Mesenchymal stem cell (in vitro differentiated cells and primary cell): ENCODE measurements at regions not wholly inside any gene's neighbourhood (a gene's known extent, or its start where the extent isn't known, plus 50 kb on each side); places are given as distances from the start of the nearest gene placed in this dataset.

Experiments
- DNase-seq: peaks from one replicate; pipeline ENCODE4 v3.0.0-alpha.2; 2013
- H2AFZ ChIP-seq: one replicate; pipeline ENCODE4 v1.6.1; 2013; ENCODE audit warnings: low read depth, mild to moderate bottlenecking, control low read depth, inconsistent platforms, low read length, moderate library complexity
- H2AK5ac ChIP-seq: 2 replicates; pipeline ENCODE4 v1.6.1; 2013; ENCODE audit warnings: low read length, moderate library complexity, mild to moderate bottlenecking, inconsistent platforms; ENCODE audit not compliant: severe bottlenecking
- H2BK120ac ChIP-seq: one replicate; pipeline ENCODE4 v1.6.1; 2013; ENCODE audit warnings: low read depth, mild to moderate bottlenecking, inconsistent platforms, low read length, moderate library complexity
- H2BK12ac ChIP-seq, 2 experiments: one replicate each; pipeline ENCODE4 v1.6.1; 2013; ENCODE audit warnings: inconsistent platforms in 2 of 2, low read length in 2 of 2, mild to moderate bottlenecking in 2 of 2, moderate library complexity in 2 of 2, control low read depth in 1 of 2
- H2BK15ac ChIP-seq: one replicate; pipeline ENCODE4 v1.6.1; 2013; ENCODE audit warnings: mild to moderate bottlenecking, low read depth, inconsistent platforms; ENCODE audit not compliant: poor library complexity, severe bottlenecking
- H2BK5ac ChIP-seq: 2 replicates; pipeline ENCODE4 v1.6.1; 2013; ENCODE audit warnings: low read depth, mild to moderate bottlenecking, low read length, control low read depth, inconsistent platforms; ENCODE audit not compliant: poor library complexity, severe bottlenecking
- H3K14ac ChIP-seq, 2 experiments: one replicate each; pipeline ENCODE4 v1.6.1; 2013; ENCODE audit warnings: inconsistent platforms in 2 of 2, low read length in 2 of 2, control low read depth in 1 of 2, mild to moderate bottlenecking in 1 of 2, moderate library complexity in 1 of 2
- H3K18ac ChIP-seq, 2 experiments: one replicate each; pipeline ENCODE4 v1.6.1; 2013; ENCODE audit warnings: inconsistent platforms in 2 of 2, low read length in 2 of 2, control low read depth in 1 of 2, low read depth in 1 of 2, mild to moderate bottlenecking in 1 of 2
- H3K23ac ChIP-seq, 2 experiments: one replicate each; pipeline ENCODE4 v1.6.1; 2013; ENCODE audit warnings: inconsistent platforms in 2 of 2, low read length in 2 of 2, mild to moderate bottlenecking in 2 of 2, moderate library complexity in 2 of 2, control low read depth in 1 of 2
- H3K27ac ChIP-seq: 2 replicates; pipeline ENCODE4 v1.5.1; 2013; ENCODE audit warnings: mild to moderate bottlenecking, moderate library complexity, low read length, control low read depth, inconsistent platforms; ENCODE audit not compliant: poor library complexity, severe bottlenecking
- H3K27me3 ChIP-seq, 2 experiments: 2 replicates each; pipeline versions ENCODE4 v1.6.1 to v1.7.0; 2013; ENCODE audit warnings: low read length in 2 of 2, mild to moderate bottlenecking in 2 of 2, moderate library complexity in 2 of 2, control low read depth in 1 of 2, inconsistent platforms in 1 of 2; ENCODE audit not compliant: control insufficient read depth in 1 of 2, insufficient read depth in 1 of 2
- H3K36me3 ChIP-seq, 2 experiments: 2 replicates each; pipeline versions ENCODE4 v1.6.1 to v1.7.0; 2013; ENCODE audit warnings: low read length in 2 of 2, control low read depth in 1 of 2, inconsistent platforms in 1 of 2, low read depth in 1 of 2, mild to moderate bottlenecking in 1 of 2; ENCODE audit not compliant: insufficient read depth in 2 of 2, control insufficient read depth in 1 of 2
- H3K4ac ChIP-seq, 2 experiments: one replicate each; pipeline ENCODE4 v1.6.1; 2013; ENCODE audit warnings: inconsistent platforms in 2 of 2, low read length in 2 of 2, mild to moderate bottlenecking in 2 of 2, moderate library complexity in 2 of 2, control low read depth in 1 of 2, low read depth in 1 of 2
- H3K4me1 ChIP-seq: 2 replicates; pipeline ENCODE4 v1.6.1; 2013; ENCODE audit warnings: low read depth, low read length, control low read depth; ENCODE audit not compliant: control insufficient read depth, insufficient read depth
- H3K4me2 ChIP-seq: 2 replicates; pipeline ENCODE4 v1.6.1; 2013; ENCODE audit warnings: low read length, mild to moderate bottlenecking, inconsistent platforms; ENCODE audit not compliant: poor library complexity, severe bottlenecking
- H3K4me3 ChIP-seq, 2 experiments: 2 replicates each; pipeline versions ENCODE4 v1.5.1 to v1.7.0; 2013; ENCODE audit warnings: low read length in 2 of 2, mild to moderate bottlenecking in 2 of 2, control low read depth in 1 of 2, low read depth in 1 of 2; ENCODE audit not compliant: insufficient read depth in 1 of 2
- H3K79me1 ChIP-seq: replicated peaks from 2 replicates; pipeline ENCODE4 v1.6.1; 2013; ENCODE audit warnings: mild to moderate bottlenecking, control low read depth, low read length, inconsistent platforms; ENCODE audit not compliant: poor library complexity, severe bottlenecking
- H3K9ac ChIP-seq: 2 replicates; pipeline ENCODE4 v1.7.0; 2013; ENCODE audit warnings: mild to moderate bottlenecking, low read length, moderate library complexity
- H3K9me3 ChIP-seq: 2 replicates; pipeline ENCODE4 v1.7.0; 2013; ENCODE audit warnings: mild to moderate bottlenecking, low read length; ENCODE audit not compliant: control insufficient read depth
- H4K8ac ChIP-seq: one replicate; pipeline ENCODE4 v1.6.1; 2013; ENCODE audit warnings: inconsistent platforms, mild to moderate bottlenecking, low read length, moderate library complexity
- H4K91ac ChIP-seq: one replicate; pipeline ENCODE4 v1.6.1; 2013; ENCODE audit warnings: mild to moderate bottlenecking, low read length, inconsistent platforms
- WGBS: methylation state at CpG from one replicate; pipeline ENCODE4 v1.1.7; 2013; ENCODE audit warnings: mixed read lengths; 5-methylcytosine and 5-hydroxymethylcytosine counted together

DNA sequence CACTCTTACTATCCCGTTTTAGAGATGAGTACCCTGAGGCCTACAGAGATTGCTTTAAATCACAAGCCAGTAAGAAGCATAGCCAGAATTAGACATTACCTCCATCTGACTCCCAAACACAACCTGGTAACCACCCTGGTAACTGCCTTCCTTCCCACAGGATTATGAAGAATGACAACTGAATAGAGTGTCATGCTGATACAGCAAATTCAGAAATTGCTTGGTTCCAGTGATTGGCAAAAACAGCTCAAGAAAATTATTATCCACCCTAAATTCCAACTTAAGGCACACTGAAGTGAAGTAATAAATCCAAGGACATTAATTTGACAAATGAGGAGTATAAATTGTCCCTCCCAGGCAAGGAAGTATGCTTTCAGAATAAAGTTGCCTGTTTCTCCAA, 195.8 kb upstream of the RBMS1 start:
- no peaks in the 10 kb centered on the region for H3K4me1 ChIP-seq
- no peak overlapping the region for H3K4ac ChIP-seq
- H3K4me2 ChIP-seq = no peak overlapping the region
- no peak overlapping the region for H3K27ac ChIP-seq
- whole genome bisulfite sequencing = 82% methylated on average over 1 of the region's 1 CpG
- H3K4me3 ChIP-seq = no peak overlapping the region
- no peak overlapping the region for H4K91ac ChIP-seq
- no peaks in the 10 kb centered on the region for H3K27me3 ChIP-seq
- no peak overlapping the region for H3K23ac ChIP-seq
- no peaks in the 10 kb centered on the region for H3K36me3 ChIP-seq
- no peak overlapping the region for H2BK5ac ChIP-seq
- no peak overlapping the region for H2BK15ac ChIP-seq
- DNase-seq = no peak
- H3K9ac ChIP-seq = no peak overlapping the region
- no peak overlapping the region for H2BK12ac ChIP-seq
- no peaks in the 10 kb centered on the region for H3K79me1 ChIP-seq
- no peak overlapping the region for H4K8ac ChIP-seq
- no peak overlapping the region for H2BK120ac ChIP-seq
- H3K14ac ChIP-seq = no peak overlapping the region
- H3K9me3 ChIP-seq = no peaks in the 10 kb centered on the region
- no peak overlapping the region for H2AFZ ChIP-seq
- no peak overlapping the region for H2AK5ac ChIP-seq
- no peak overlapping the region for H3K18ac ChIP-seq

DNA sequence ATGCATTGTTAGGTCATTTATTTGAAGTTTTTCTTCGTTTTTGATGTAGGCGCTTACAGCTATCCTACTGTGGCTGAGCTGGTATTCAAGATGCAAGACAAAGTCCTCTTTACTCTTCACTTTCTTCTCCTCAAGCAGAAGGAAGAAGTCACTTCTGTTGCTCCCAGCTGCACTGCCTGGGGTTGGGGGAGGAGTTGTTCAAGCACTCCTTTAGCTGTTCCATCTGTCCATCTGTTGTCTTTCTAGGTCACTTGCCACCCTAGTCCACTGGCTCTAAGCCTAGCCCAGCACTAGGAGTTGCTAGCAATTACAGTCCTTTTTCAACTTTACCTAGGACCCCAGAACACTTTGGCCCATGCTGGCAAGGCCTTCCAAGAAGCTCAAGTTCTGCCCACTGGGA, 200.6 kb upstream of the RBMS1 start:
- Histone ChIP-seq H3K9ac (no peak overlapping the region), H3K14ac (peak overlapping the region in 1 of 2 experiments; percentile 4), H3K4me1 (peaks cover 2% of the 10 kb centered on the region), H3K27ac (no peak overlapping the region), H2AK5ac (no peak overlapping the region), H4K91ac (no peak overlapping the region), H2BK12ac (peak overlapping the region in 1 of 2 experiments; percentile 83), H2BK120ac (no peak overlapping the region), H3K4me2 (no peak overlapping the region), H3K9me3 (no peaks in the 10 kb centered on the region), H3K4me3 (no peak overlapping the region), H3K36me3 (no peaks in the 10 kb centered on the region), H4K8ac (no peak overlapping the region), H2BK5ac (no peak overlapping the region), H2AFZ (no peak overlapping the region), H3K4ac (no peak overlapping the region), H3K79me1 (no peaks in the 10 kb centered on the region), H3K23ac (no peak overlapping the region), H3K18ac (no peak overlapping the region), H3K27me3 (no peaks in the 10 kb centered on the region), H2BK15ac (no peak overlapping the region)
- WGBS = no CpG with 5 or more reads among the region's 2 CpGs
- no peak for DNase-seq

DNA sequence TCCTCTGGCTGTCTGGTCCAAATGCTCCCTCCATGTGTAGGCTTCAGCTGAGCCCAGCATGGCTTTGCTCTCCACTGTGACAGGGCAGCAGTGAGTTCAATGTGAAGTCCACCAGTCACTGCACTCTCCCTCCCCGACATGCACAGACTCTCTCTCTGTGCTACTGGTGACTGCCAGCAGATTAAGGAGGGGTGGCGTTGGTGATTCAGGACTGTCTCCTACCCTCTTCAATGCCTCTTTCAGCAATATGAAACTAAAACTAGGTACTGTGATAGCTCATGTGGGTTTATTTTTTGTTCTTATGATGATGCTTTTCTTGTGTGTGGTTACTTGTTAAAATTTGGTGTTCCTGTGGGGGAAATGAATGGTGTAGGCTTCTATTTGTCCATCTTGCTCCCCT, 201.0 kb upstream of the RBMS1 start:
- Histone ChIP-seq H3K27ac (no peak overlapping the region), H2AK5ac (no peak overlapping the region), H2BK5ac (no peak overlapping the region), H2BK15ac (no peak overlapping the region), H3K36me3 (no peaks in the 10 kb centered on the region), H2AFZ (no peak overlapping the region), H3K9ac (no peak overlapping the region), H3K14ac (no peak overlapping the region), H3K4me2 (no peak overlapping the region), H2BK120ac (no peak overlapping the region), H3K4me1 (peaks cover 2% of the 10 kb centered on the region), H3K23ac (no peak overlapping the region), H2BK12ac (peak overlapping the region in 1 of 2 experiments; percentile 83), H3K4me3 (no peak overlapping the region), H3K79me1 (no peaks in the 10 kb centered on the region), H3K4ac (no peak overlapping the region), H3K27me3 (no peaks in the 10 kb centered on the region), H4K8ac (no peak overlapping the region), H3K18ac (no peak overlapping the region), H3K9me3 (no peaks in the 10 kb centered on the region), H4K91ac (no peak overlapping the region)
- no peak for DNase-seq
- WGBS = 100% methylated on average over 1 of the region's 2 CpGs

DNA sequence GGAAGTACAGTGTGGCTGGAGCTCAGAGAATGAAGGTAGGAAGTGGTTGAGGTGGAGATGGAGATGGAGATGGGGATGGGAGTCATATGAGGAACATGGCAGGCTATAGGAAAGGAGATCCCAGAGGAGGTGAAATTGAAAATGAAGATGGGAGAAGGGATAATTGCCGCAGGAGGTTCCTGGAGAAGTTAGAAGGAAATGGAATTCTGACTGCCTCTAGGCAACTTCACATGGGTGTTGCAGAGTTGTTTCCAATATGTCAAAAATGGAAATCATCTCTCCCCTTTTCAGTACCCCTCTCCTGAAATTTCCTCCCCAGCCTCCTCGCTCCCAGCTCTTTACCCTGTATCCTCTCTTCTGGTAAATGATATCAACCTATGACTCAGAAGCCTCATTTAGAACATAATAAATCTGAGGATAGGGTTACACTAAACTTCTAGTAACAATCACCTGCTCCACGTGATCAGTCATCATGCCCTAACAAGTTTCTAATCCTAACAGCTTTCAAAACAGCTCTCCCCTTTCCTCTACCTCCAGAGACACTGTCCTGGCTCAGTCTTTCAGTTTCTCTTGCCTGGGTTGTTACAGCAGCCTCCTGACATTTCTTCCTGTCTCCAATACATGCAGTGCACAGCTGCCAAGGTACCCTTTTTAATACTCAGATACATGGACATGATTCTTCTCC, 201.9 kb upstream of the RBMS1 start:
- no peaks in the 10 kb centered on the region for H3K27me3 ChIP-seq
- H4K8ac ChIP-seq = no peak overlapping the region
- H2AFZ ChIP-seq = no peak overlapping the region
- no peak overlapping the region for H3K27ac ChIP-seq
- no peak overlapping the region for H2AK5ac ChIP-seq
- H3K14ac ChIP-seq = no peak overlapping the region
- H3K23ac ChIP-seq = no peak overlapping the region
- H3K9ac ChIP-seq = no peak overlapping the region
- H2BK12ac ChIP-seq = peak overlapping the region; percentile 37 to 63
- H2BK120ac ChIP-seq = no peak overlapping the region
- peak; percentile 24 for DNase-seq
- no peak overlapping the region for H2BK5ac ChIP-seq
- H3K4me3 ChIP-seq = no peak overlapping the region
- no peaks in the 10 kb centered on the region for H3K36me3 ChIP-seq
- 65% methylated on average over 3 of the region's 3 CpGs for WGBS
- H3K9me3 ChIP-seq = no peaks in the 10 kb centered on the region
- no peak overlapping the region for H3K4ac ChIP-seq
- H3K4me2 ChIP-seq = no peak overlapping the region
- no peak overlapping the region for H4K91ac ChIP-seq
- no peak overlapping the region for H3K18ac ChIP-seq
- H3K4me1 ChIP-seq = peaks cover 2% of the 10 kb centered on the region
- no peaks in the 10 kb centered on the region for H3K79me1 ChIP-seq
- no peak overlapping the region for H2BK15ac ChIP-seq
